BJ (cell line): ENCODE measurements at regions not wholly inside any gene's neighbourhood (a gene's known extent, or its start where the extent isn't known, plus 50 kb on each side); places are given as distances from the start of the nearest gene placed in this dataset.

Experiments
- CTCF ChIA-PET: fragments of 350-600 bp; formaldehyde crosslinking; extraction: SDS; loops from one replicate; lab custom pipeline; 2021; ENCODE audit warnings: antibody characterized with exemption, inconsistent platforms; lab: Yijun Ruan, JAX
- POLR2A ChIA-PET: fragments of 300-600 bp; sonication (Branson Sonifier 250); formaldehyde crosslinking; extraction: SDS; loops from one replicate; lab custom pipeline; 2021; ENCODE audit warnings: antibody characterized with exemption; lab: Charles Lee
- DNase-seq: peaks from one replicate; pipeline ENCODE4 v3.0.0-alpha.2; 2011; ENCODE audit warnings: low read depth
- H3K27me3 ChIP-seq: 2 replicates; pipeline ENCODE4 v1.6.0; 2011; ENCODE audit warnings: low read length; ENCODE audit not compliant: control insufficient read depth, insufficient read depth
- H3K36me3 ChIP-seq: 2 replicates; pipeline ENCODE4 v1.5.1; 2011; ENCODE audit warnings: low read length; ENCODE audit not compliant: control insufficient read depth, insufficient read depth
- H3K4me3 ChIP-seq: 2 replicates; pipeline ENCODE4 v1.5.1; 2011; ENCODE audit warnings: low read depth, mild to moderate bottlenecking, control low read depth, low read length
- TF ChIP-seq, protein P1 (sequence below): IDR thresholded peaks from 2 replicates; pipeline ENCODE4 v1.5.1; 2011; ENCODE audit warnings: low read depth, mild to moderate bottlenecking, control low read depth, inconsistent platforms, low read length, moderate library complexity; ENCODE audit not compliant: insufficient read depth

DNA sequence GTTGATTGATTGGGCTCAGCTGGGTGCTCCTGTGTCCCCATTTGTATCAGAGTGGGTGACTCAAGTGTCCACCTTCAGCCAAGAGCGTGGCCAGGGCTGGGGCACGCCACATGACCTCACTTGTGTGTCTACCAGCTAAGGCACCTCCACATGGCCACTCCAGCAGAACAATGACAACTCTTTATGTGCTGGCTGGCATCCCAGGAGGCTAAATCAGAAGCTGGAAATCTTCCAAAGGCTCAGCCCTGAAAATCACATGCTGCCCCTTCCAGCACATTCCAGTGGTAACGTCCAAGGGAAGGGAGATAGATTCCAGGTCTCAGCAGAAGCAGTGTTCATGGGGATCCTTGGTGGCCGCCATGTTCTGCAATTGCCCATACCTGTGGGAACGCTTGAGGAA, 585.5 kb downstream of the AJAP1 start:
- ChIA-PET CTCF (no interaction called here), POLR2A (no interaction called here)
- Histone ChIP-seq H3K4me3 (no peak overlapping the region), H3K27me3 (no peaks in the 10 kb centered on the region), H3K36me3 (no peaks in the 10 kb centered on the region)
- no peak for DNase-seq
- TF ChIP-seq, protein P1, sequence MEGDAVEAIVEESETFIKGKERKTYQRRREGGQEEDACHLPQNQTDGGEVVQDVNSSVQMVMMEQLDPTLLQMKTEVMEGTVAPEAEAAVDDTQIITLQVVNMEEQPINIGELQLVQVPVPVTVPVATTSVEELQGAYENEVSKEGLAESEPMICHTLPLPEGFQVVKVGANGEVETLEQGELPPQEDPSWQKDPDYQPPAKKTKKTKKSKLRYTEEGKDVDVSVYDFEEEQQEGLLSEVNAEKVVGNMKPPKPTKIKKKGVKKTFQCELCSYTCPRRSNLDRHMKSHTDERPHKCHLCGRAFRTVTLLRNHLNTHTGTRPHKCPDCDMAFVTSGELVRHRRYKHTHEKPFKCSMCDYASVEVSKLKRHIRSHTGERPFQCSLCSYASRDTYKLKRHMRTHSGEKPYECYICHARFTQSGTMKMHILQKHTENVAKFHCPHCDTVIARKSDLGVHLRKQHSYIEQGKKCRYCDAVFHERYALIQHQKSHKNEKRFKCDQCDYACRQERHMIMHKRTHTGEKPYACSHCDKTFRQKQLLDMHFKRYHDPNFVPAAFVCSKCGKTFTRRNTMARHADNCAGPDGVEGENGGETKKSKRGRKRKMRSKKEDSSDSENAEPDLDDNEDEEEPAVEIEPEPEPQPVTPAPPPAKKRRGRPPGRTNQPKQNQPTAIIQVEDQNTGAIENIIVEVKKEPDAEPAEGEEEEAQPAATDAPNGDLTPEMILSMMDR = no peak

DNA sequence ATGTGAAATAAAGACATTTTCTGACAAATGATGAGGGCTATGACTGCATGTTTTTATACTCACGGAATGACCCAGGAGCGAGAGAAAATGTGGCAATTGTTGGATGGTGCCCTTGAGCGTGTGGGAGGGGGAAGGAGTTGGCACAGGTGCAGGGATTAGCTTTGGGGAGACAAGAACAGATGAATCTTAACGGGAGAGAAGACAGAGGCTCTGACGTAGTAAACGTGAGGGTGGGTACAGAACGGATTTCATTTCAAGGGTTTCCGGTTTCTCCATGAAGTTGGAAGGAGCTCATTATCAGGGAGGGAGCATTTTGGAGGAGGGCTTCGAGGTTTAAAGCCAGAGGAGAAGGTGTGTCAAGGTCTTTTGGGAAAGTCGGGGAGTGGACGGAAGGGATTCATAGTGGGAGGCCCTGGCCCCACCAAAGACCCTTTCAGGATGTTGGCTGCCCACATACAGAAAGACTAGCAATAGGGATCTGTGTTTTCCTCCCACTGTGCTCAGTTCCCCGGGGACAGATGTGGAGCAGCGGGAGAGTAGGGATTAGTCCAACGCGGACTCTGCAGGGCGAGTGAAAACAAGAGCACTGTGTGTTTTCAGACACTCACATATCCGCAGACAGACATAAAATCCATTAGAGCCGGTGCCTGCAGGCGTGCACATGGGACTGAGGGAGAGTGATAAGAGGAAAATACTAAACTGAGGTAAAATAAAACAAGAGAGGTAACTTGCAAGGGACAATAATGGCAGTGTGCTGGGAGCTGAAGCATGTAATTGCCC, 584.1 kb downstream of the AJAP1 start:
- CTCF ChIA-PET = interaction anchor here (0.8 kb wide), 1 partner anchor 593 kb away, joined by 3 read pairs; no protein-coding TSS in a partner anchor
- POLR2A ChIA-PET = no interaction called here
- DNase-seq = no peak
- no peaks in the 10 kb centered on the region for H3K27me3 ChIP-seq
- TF ChIP-seq, protein P1 = no peak
- no peaks in the 10 kb centered on the region for H3K36me3 ChIP-seq
- H3K4me3 ChIP-seq = no peak overlapping the region

DNA sequence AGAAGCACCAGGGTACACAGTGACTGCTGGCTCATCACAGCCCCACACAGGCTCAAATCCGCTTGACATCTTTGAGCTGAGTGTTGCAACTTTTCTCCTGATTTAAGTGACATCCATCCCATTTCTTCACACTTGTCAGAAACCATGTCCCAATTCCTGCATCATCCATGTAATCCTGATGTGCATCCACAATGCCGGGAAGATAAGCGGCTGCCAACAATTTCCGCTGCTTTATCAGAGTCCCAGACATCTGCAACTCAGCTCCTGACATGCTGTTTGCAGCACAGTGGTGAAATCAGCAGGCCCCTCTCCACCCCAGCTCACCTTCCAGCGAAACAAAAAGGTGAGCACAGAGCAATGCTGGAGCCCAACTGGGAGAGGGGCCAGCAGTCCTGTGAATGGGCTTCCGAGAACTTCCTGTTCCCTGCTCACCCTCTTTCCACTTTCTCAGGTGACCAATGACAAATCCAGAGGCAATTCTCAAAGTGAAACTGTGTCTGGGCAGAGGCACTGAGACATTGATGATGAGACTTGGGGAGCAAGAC, 581.0 kb downstream of the AJAP1 start:
- Histone ChIP-seq H3K36me3 (no peaks in the 10 kb centered on the region), H3K27me3 (no peaks in the 10 kb centered on the region), H3K4me3 (no peak overlapping the region)
- no peak for DNase-seq
- CTCF ChIA-PET = no interaction called here
- TF ChIP-seq, protein P1 = no peak
- POLR2A ChIA-PET = no interaction called here

DNA sequence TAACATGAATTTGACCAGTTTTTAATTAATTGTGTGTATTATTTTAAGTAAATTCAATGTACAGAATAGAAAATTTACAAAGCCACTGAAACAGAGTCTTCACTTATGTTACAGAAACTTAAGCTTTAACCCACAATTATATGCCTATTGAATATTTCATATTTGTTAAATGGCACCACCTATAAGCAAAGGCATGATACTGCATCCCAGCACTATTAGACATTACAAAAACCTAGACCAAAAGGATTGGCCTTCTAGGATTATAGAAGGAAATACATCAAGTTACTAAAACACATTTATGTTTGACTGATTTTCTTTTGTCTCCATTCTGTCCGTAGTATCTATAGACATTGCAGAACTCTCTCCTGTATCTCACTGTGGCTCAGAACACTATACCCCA, 578.1 kb downstream of the AJAP1 start:
- TF ChIP-seq, protein P1 = no peak
- Histone ChIP-seq H3K27me3 (no peaks in the 10 kb centered on the region), H3K4me3 (no peak overlapping the region), H3K36me3 (no peaks in the 10 kb centered on the region)
- CTCF ChIA-PET = no interaction called here
- no peak for DNase-seq
- POLR2A ChIA-PET = no interaction called here

DNA sequence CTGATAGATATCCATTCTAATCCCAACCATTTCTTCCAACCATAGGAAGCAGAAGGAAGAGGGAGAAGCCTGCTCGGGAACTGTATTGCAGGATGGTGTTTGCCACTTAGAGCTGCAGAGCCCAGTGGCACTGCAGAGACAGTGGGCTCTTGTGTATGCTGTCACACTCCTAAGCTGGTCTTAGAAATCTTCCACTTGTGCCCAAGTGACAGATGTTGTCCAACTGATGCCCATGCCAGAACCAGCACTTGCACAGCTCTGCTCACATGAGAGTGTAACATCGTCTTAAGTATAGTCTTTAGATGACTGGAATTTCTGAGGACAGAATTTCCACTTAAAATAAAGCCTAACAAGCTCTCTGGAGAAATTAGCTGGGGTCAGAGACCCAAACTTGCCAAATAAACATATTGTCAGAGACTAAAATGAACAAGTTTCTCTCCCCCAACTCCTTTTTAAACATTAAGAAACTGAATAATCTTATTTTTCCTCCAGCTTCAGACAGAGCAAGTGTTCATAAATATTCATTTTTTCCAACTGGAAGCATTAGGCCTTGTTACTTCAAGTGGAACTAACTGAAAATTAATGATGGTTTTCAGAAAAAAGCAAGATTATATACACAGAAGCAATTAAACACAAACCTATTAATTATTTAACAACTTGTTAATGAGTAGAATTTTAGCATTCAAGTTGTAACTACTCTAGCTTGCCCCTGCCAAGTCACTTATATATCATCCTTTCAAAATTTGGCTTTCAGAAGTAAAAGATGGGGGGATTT, 577.3 kb downstream of the AJAP1 start:
- CTCF ChIA-PET = no interaction called here
- TF ChIP-seq, protein P1 = no peak
- H3K36me3 ChIP-seq = no peaks in the 10 kb centered on the region
- DNase-seq = no peak
- H3K4me3 ChIP-seq = no peak overlapping the region
- POLR2A ChIA-PET = no interaction called here
- H3K27me3 ChIP-seq = no peaks in the 10 kb centered on the region
